PC-9 (cell line): ENCODE measurements at regions not wholly inside any gene's neighbourhood (a gene's known extent, or its start where the extent isn't known, plus 50 kb on each side); places are given as distances from the start of the nearest gene placed in this dataset.

Source experiments
- EZH2 ChIP-seq: fragments of 200-600 bp; sonication (generic); IDR thresholded peaks from 2 replicates; pipeline ENCODE4 v1.8.0; 2017; ENCODE audit warnings: antibody characterized with exemption, low read depth
- TF ChIP-seq, protein P1 (sequence below): fragments of 200-600 bp; sonication (generic); conservative IDR thresholded peaks from 2 replicates; pipeline ENCODE4 v1.6.1; 2017; ENCODE audit warnings: mixed run types, antibody characterized with exemption, mild to moderate bottlenecking, moderate library complexity

DNA sequence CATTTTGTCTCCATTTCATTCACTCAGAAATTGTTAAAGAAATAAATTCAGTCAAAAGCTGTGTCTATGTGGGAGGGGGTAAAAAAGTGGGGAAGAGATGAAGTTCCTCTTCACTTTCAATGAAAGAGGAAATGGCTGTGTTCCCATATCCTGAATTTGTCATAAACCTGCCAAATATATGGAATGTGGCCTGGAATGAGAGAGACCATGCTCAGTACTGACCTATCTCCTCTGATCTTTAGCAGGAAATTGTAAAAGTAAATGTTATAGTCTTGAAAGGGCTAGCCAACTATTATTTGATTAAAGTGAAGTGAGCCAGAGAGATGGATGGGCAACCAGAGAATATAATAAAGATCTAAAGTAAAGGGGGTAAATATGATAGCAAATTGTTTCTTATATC, 130.3 kb upstream of the C21orf91 start:
- TF ChIP-seq, protein P1, sequence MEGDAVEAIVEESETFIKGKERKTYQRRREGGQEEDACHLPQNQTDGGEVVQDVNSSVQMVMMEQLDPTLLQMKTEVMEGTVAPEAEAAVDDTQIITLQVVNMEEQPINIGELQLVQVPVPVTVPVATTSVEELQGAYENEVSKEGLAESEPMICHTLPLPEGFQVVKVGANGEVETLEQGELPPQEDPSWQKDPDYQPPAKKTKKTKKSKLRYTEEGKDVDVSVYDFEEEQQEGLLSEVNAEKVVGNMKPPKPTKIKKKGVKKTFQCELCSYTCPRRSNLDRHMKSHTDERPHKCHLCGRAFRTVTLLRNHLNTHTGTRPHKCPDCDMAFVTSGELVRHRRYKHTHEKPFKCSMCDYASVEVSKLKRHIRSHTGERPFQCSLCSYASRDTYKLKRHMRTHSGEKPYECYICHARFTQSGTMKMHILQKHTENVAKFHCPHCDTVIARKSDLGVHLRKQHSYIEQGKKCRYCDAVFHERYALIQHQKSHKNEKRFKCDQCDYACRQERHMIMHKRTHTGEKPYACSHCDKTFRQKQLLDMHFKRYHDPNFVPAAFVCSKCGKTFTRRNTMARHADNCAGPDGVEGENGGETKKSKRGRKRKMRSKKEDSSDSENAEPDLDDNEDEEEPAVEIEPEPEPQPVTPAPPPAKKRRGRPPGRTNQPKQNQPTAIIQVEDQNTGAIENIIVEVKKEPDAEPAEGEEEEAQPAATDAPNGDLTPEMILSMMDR = no peak
- no peak for TF ChIP-seq EZH2
